SK-N-SH treated with all-trans-retinoic acid at 6 μM for 48 hours (cell line): ENCODE measurements at regions not wholly inside any gene's neighbourhood (a gene's known extent, or its start where the extent isn't known, plus 50 kb on each side); places are given as distances from the start of the nearest gene placed in this dataset.

Source experiments
- ATAC-seq: fragments of 200-7000 bp; cut with Tn5 transposase; 3 replicates; pipeline ENCODE4 v1.9.1; 2020; ENCODE audit warnings: mild to moderate bottlenecking, moderate library complexity
- BACH2 ChIP-seq: fragments of 250-450 bp; sonication (Bioruptor Pico); IDR thresholded peaks from 2 replicates; pipeline ENCODE4 v1.9.0; 2021; ENCODE audit warnings: mild to moderate bottlenecking, borderline replicate concordance
- CREB5 ChIP-seq: fragments of 250-450 bp; sonication (Bioruptor Pico); IDR thresholded peaks from 2 replicates; pipeline ENCODE4 v1.5.1; 2020; ENCODE audit warnings: low read depth, mild to moderate bottlenecking, moderate library complexity
- CSDC2 ChIP-seq: fragments of 250-450 bp; sonication (Bioruptor Pico); IDR thresholded peaks from 2 replicates; pipeline ENCODE4 v1.5.0; 2020; ENCODE audit warnings: mild to moderate bottlenecking, moderate library complexity
- ESRRG ChIP-seq: fragments of 250-450 bp; sonication (Bioruptor Pico); IDR thresholded peaks from 2 replicates; pipeline ENCODE4 v1.6.1; 2021; ENCODE audit warnings: mild to moderate bottlenecking
- GLIS3 ChIP-seq: fragments of 250-450 bp; sonication (Bioruptor Pico); IDR thresholded peaks from 2 replicates; pipeline ENCODE4 v1.5.0; 2020; ENCODE audit warnings: mild to moderate bottlenecking, moderate library complexity
- OSR1 ChIP-seq: fragments of 250-450 bp; sonication (Bioruptor Pico); IDR thresholded peaks from 2 replicates; pipeline ENCODE4 v1.8.0; 2022; ENCODE audit warnings: moderate library complexity, mild to moderate bottlenecking, inconsistent platforms
- PATZ1 ChIP-seq: fragments of 250-450 bp; sonication (Bioruptor Pico); IDR thresholded peaks from 2 replicates; pipeline ENCODE4 v1.8.0; 2020; ENCODE audit warnings: mild to moderate bottlenecking, moderate library complexity, borderline replicate concordance
- POU6F1 ChIP-seq: fragments of 250-450 bp; sonication (Bioruptor Pico); IDR thresholded peaks from 2 replicates; pipeline ENCODE4 v1.8.0; 2021; ENCODE audit warnings: low read depth, mild to moderate bottlenecking, moderate library complexity, borderline replicate concordance
- PPARA ChIP-seq: fragments of 250-450 bp; sonication (Bioruptor Pico); IDR thresholded peaks from 2 replicates; pipeline ENCODE4 v1.5.0; 2020; ENCODE audit warnings: mild to moderate bottlenecking, borderline replicate concordance
- RARB ChIP-seq: fragments of 250-450 bp; sonication (Bioruptor Pico); IDR thresholded peaks from 2 replicates; pipeline ENCODE4 v1.8.0; 2021; ENCODE audit warnings: mild to moderate bottlenecking, moderate library complexity
- SNAI2 ChIP-seq: fragments of 250-450 bp; sonication (Bioruptor Pico); IDR thresholded peaks from 2 replicates; pipeline ENCODE4 v1.5.0; 2020; ENCODE audit warnings: mild to moderate bottlenecking, moderate library complexity
- TCF4 ChIP-seq: fragments of 250-450 bp; sonication (Bioruptor Pico); IDR thresholded peaks from 2 replicates; pipeline ENCODE4 v1.8.0; 2021; ENCODE audit warnings: mild to moderate bottlenecking, moderate library complexity, borderline replicate concordance
- TOX ChIP-seq: fragments of 250-450 bp; sonication (Bioruptor Pico); IDR thresholded peaks from 2 replicates; pipeline ENCODE4 v1.8.0; 2021; ENCODE audit warnings: mild to moderate bottlenecking, moderate library complexity, borderline replicate concordance
- TSHZ2 ChIP-seq: fragments of 250-450 bp; sonication (Bioruptor Pico); IDR thresholded peaks from 2 replicates; pipeline ENCODE4 v1.5.0; 2020; ENCODE audit warnings: mild to moderate bottlenecking, moderate library complexity
- ZC3H10 ChIP-seq: fragments of 250-450 bp; sonication (Bioruptor Pico); IDR thresholded peaks from 2 replicates; pipeline ENCODE4 v1.5.1; 2021; ENCODE audit warnings: mild to moderate bottlenecking, moderate library complexity
- ZFP3 ChIP-seq: fragments of 250-450 bp; sonication (Bioruptor Pico); IDR thresholded peaks from 2 replicates; pipeline ENCODE4 v1.5.0; 2020; ENCODE audit warnings: mild to moderate bottlenecking, moderate library complexity
- ZFP30 ChIP-seq: fragments of 450-650 bp; formaldehyde crosslinking; IDR thresholded peaks from 2 replicates; pipeline ENCODE4 v1.5.0; 2022; ENCODE audit warnings: mild to moderate bottlenecking, moderate library complexity
- ZNF565 ChIP-seq: fragments of 450-650 bp; formaldehyde crosslinking; conservative IDR thresholded peaks from 2 replicates; pipeline ENCODE4 v1.5.0; 2020; ENCODE audit warnings: low read depth, mild to moderate bottlenecking, moderate library complexity
- ZNF70 ChIP-seq: fragments of 450-650 bp; formaldehyde crosslinking; IDR thresholded peaks from 2 replicates; pipeline ENCODE4 v1.5.0; 2020; ENCODE audit warnings: mild to moderate bottlenecking, moderate library complexity
- ZNF8 ChIP-seq: fragments of 450-650 bp; formaldehyde crosslinking; IDR thresholded peaks from 2 replicates; pipeline ENCODE4 v1.5.0; 2020; ENCODE audit warnings: mild to moderate bottlenecking, moderate library complexity

GRCh38 chr6:92582211-92582610 lies 837.1 kb downstream of the EPHA7 start:
- TF ChIP-seq CREB5 (CRISPR knock-in tag) (no peak), TCF4 (CRISPR knock-in tag) (no peak), ZNF8 (CRISPR knock-in tag) (no peak)
- no peak for ATAC-seq

- ATAC-seq, result no peak
- TF ChIP-seq TSHZ2 (CRISPR knock-in tag) (no peak), TCF4 (CRISPR knock-in tag) (no peak), CREB5 (CRISPR knock-in tag) (no peak), POU6F1 (CRISPR knock-in tag) (no peak), PPARA (no peak), ZNF8 (CRISPR knock-in tag) (no peak)
Measured at GRCh38 chr6:92577077-92577719, 842.2 kb downstream of the EPHA7 start.

- ATAC-seq, result no peak
- TF ChIP-seq ZNF8 (CRISPR knock-in tag) (no peak), OSR1 (no peak), CREB5 (CRISPR knock-in tag) (no peak), GLIS3 (CRISPR knock-in tag) (no peak), POU6F1 (CRISPR knock-in tag) (no peak), TSHZ2 (CRISPR knock-in tag) (no peak), PPARA (no peak), TOX (CRISPR knock-in tag) (no peak), SNAI2 (no peak), TCF4 (CRISPR knock-in tag) (no peak), CSDC2 (CRISPR knock-in tag) (no peak), BACH2 (CRISPR knock-in tag) (no peak), RARB (CRISPR knock-in tag) (no peak), ZNF70 (CRISPR knock-in tag) (no peak), ZNF565 (CRISPR knock-in tag) (no peak), PATZ1 (CRISPR knock-in tag) (no peak), ESRRG (CRISPR knock-in tag) (no peak), ZC3H10 (CRISPR knock-in tag) (no peak), ZFP3 (CRISPR knock-in tag) (no peak), ZFP30 (CRISPR knock-in tag) (no peak)
Measured at GRCh38 chr6:92568541-92568940, 850.8 kb downstream of the EPHA7 start.
